HepG2 (cell line): ENCODE measurements at regions not wholly inside any gene's neighbourhood (a gene's known extent, or its start where the extent isn't known, plus 50 kb on each side); places are given as distances from the start of the nearest gene placed in this dataset.

Source experiments
- ATAC-seq: fragments of 200-7000 bp; cut with Tn5 transposase; 3 replicates; pipeline ENCODE4 v1.9.1; 2020; ENCODE audit warnings: mild to moderate bottlenecking, moderate library complexity
- BruUV-seq: library from RNA; stranded (reverse); fragments of 400-500 nt; replicated peaks from 2 replicates; lab custom pipeline; 2021; lab: Mats Ljungman, UMichigan
- CTCF ChIA-PET: fragments of 300-600 bp; formaldehyde crosslinking; extraction: SDS; loops from one replicate; lab custom pipeline; 2021; ENCODE audit warnings: low total read pairs, inconsistent platforms, low intra/inter-chr PET ratio; lab: Yijun Ruan, JAX
- POLR2A ChIA-PET: fragments of 350-600 bp; sonication (Branson Sonifier 250); formaldehyde crosslinking; loops from one replicate; lab custom pipeline; 2020; ENCODE audit warnings: antibody characterized with exemption, inconsistent platforms; lab: Yijun Ruan, JAX
- DNase-seq: peaks from one replicate; pipeline ENCODE4 v3.0.0-alpha.2; 2015; ENCODE audit warnings: low spot score
- FAIRE-seq: peaks from 3 replicates; lab custom pipeline; 2011; peaks lifted over from hg19 to GRCh38; lab: Jason Lieb, UNC
- H2AFZ ChIP-seq: one replicate; pipeline ENCODE4 v1.6.1; 2011; ENCODE audit warnings: low read length, inconsistent platforms
- H3K27ac ChIP-seq: fragments of 300-600 bp; 3 replicates; pipeline ENCODE4 v1.8.0; 2011; ENCODE audit warnings: mixed run types, mild to moderate bottlenecking, mixed read lengths, low read length, inconsistent platforms; ENCODE audit not compliant: insufficient read depth; ENCODE audit errors: extremely low read length
- H3K27me3 ChIP-seq, 2 experiments: fragments of 200-600 bp in 1 of 2; 2 replicates in 1 of 2; 3 replicates in 1 of 2; pipeline versions ENCODE4 v1.6.0 to v1.8.0; 2011; ENCODE audit warnings: low read length in 2 of 2, mild to moderate bottlenecking in 2 of 2, moderate library complexity in 2 of 2, inconsistent platforms in 1 of 2; ENCODE audit not compliant: insufficient read depth in 2 of 2, control insufficient read depth in 1 of 2
- H3K36me3 ChIP-seq, 2 experiments: fragments of 200-600 bp in 1 of 2; replicated peaks in 1 of 2; 2 replicates in 1 of 2; 3 replicates in 1 of 2; pipeline versions ENCODE4 v1.5.1 to v1.8.0; 2011; ENCODE audit warnings: low read length in 2 of 2, inconsistent platforms in 1 of 2; ENCODE audit not compliant: insufficient read depth in 2 of 2, control insufficient read depth in 1 of 2
- H3K4me1 ChIP-seq: 2 replicates; pipeline ENCODE4 v1.5.1; 2012; ENCODE audit warnings: low read length, inconsistent platforms; ENCODE audit not compliant: insufficient read depth
- H3K4me2 ChIP-seq: 2 replicates; pipeline ENCODE4 v1.6.0; 2011; ENCODE audit warnings: low read depth, low read length, inconsistent platforms
- H3K4me3 ChIP-seq, 3 experiments: fragments of 200-600 bp in 1 of 3; sonication (generic), shearing (Covaris generic) in 1 of 3; replicated peaks in 1 of 3; 2 replicates each; pipeline ENCODE4 v1.5.1; 2011 to 2016; ENCODE audit warnings: low read length in 3 of 3, inconsistent platforms in 2 of 3, low read depth in 2 of 3, mild to moderate bottlenecking in 2 of 3, control low read depth in 1 of 3, mixed read lengths in 1 of 3; ENCODE audit not compliant: insufficient read depth in 1 of 3
- H3K79me2 ChIP-seq: one replicate; pipeline ENCODE4 v1.6.1; 2011; ENCODE audit warnings: low read length, inconsistent platforms; ENCODE audit not compliant: insufficient read depth
- H3K9ac ChIP-seq: 2 replicates; pipeline ENCODE4 v1.6.0; 2011; ENCODE audit warnings: mild to moderate bottlenecking, low read depth, low read length, inconsistent platforms; ENCODE audit not compliant: insufficient read depth
- H3K9me3 ChIP-seq: 2 replicates; pipeline ENCODE4 v1.5.1; 2012; ENCODE audit warnings: mild to moderate bottlenecking, low read length
- H4K20me1 ChIP-seq: 2 replicates; pipeline ENCODE4 v1.6.0; 2011; ENCODE audit warnings: inconsistent platforms, mild to moderate bottlenecking, low read length, moderate library complexity; ENCODE audit not compliant: insufficient read depth
- HOMEZ ChIP-seq: IDR thresholded peaks from 2 replicates; pipeline ENCODE4 v1.6.1; 2016; ENCODE audit warnings: low read depth
- KAT8 ChIP-seq: IDR thresholded peaks from 2 replicates; pipeline ENCODE4 v1.6.1; 2016; ENCODE audit warnings: missing genetic modification reagents, missing compliant biosample characterization
- NFE2 ChIP-seq: sonication (generic); formaldehyde crosslinking; IDR thresholded peaks from 2 replicates; pipeline ENCODE4 v1.4.0; 2020; ENCODE audit warnings: missing genetic modification reagents
- NR0B2 ChIP-seq: sonication (generic); formaldehyde crosslinking; IDR thresholded peaks from 2 replicates; pipeline ENCODE4 v1.4.0; 2020; ENCODE audit warnings: mild to moderate bottlenecking, missing genetic modification reagents
- TCF12 ChIP-seq, 2 experiments: fragments of 450-650 bp in 1 of 2; sonication (generic) in 1 of 2; formaldehyde crosslinking in 1 of 2; IDR thresholded peaks; 2 replicates each; pipeline versions ENCODE4 v1.6.1 to v1.8.0; 2017 to 2022; ENCODE audit warnings: antibody characterized with exemption in 1 of 2, mild to moderate bottlenecking in 1 of 2, missing genetic modification reagents in 1 of 2, moderate library complexity in 1 of 2
- WGBS: methylation state at CpG from one replicate; pipeline ENCODE4 v1.1.6; 2017; ENCODE audit warnings: low lambda C conversion rate; 5-methylcytosine and 5-hydroxymethylcytosine counted together
- in situ Hi-C: cut with HindIII; loops from 2 replicates; pipeline ENCODE4 v1.10.0; 2017; ENCODE audit warnings: low pct_unique_long_range_greater_than_20kb; ENCODE audit not compliant: extremely low pct_ligation_motif_present
- intact Hi-C: fragments of 100-400 bp; cut with micrococcal nuclease; formaldehyde crosslinking; loops from one replicate; pipeline ENCODE4 v1.10.0; 2022; ENCODE audit not compliant: unreplicated experiment

- CTCF ChIA-PET: no interaction called here
- in situ Hi-C loops: no loop called here
Observed at GRCh38 chr10:91073286-91073979, 147.0 kb upstream of the PCGF5 start.

More at GRCh38 chr10:91073286-91073979, 147.0 kb upstream of the PCGF5 start:
- H3K4me3 ChIP-seq: no peak overlapping the region
- POLR2A ChIA-PET: no interaction called here
- no peak overlapping the region for H3K27ac ChIP-seq
- no peak overlapping the region for H3K4me2 ChIP-seq
- WGBS: under 1% methylated on average over 4 of the region's 4 CpGs
- H3K27me3 ChIP-seq: peaks cover 0 to 8% of the 10 kb centered on the region in 2 experiments; a peak in 3 of 5 replicates
- H3K9me3 ChIP-seq: no peaks in the 10 kb centered on the region
- DNase-seq: no peak
- H3K9ac ChIP-seq: no peak overlapping the region
- intact Hi-C loops: no loop called here
- no peaks in the 10 kb centered on the region for H3K79me2 ChIP-seq
- no peak for TF ChIP-seq NFE2 (CRISPR knock-in tag)
- TF ChIP-seq HOMEZ (CRISPR knock-in tag): no peak
- TF ChIP-seq NR0B2 (CRISPR knock-in tag): no peak
- TF ChIP-seq KAT8 (CRISPR knock-in tag): no peak
- TF ChIP-seq TCF12 (IDR thresholded peaks at IDR 0.05): no peak
- TF ChIP-seq TCF12 (CRISPR knock-in tag; IDR thresholded peaks at IDR 0.05): no peak
- FAIRE-seq: no peak
- no peak for ATAC-seq
- H2AFZ ChIP-seq: no peak overlapping the region
- H3K36me3 ChIP-seq: no peaks in the 10 kb centered on the region
- H3K4me1 ChIP-seq: no peaks in the 10 kb centered on the region
- no TSS peak for BruUV-seq
- no peaks in the 10 kb centered on the region for H4K20me1 ChIP-seq
